ENCODE measurements at regions not wholly inside any gene's neighbourhood (a gene's known extent, or its start where the extent isn't known, plus 50 kb on each side); places are given as distances from the start of the nearest gene placed in this dataset.

DNA sequence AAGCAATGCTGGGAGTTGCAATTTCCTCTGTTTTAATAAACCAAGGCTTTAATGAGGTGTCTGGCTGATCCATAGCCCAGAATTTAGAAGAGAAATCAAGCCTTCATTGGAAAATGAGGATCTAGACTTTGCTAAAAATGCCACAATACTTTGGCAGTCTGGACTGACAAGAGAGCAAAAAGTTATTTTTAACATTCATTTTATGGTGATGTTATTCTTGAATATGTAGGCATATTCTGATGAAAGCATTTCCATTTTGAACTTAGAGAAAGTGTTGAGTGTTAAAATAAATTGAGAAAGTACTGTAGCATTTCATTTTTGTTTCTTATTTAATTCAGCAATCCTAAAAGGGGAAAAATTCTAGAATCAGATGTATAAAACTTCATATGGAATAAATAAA, 151.8 kb upstream of the HNMT start:
- TF ChIP-seq EZH2 (IDR thresholded peaks at IDR 0.05; ENCODE audit: borderline replicate concordance, insufficient read depth, low read length, poor library complexity, severe bottlenecking) (no peak), POLR2AphosphoS5 (IDR thresholded peaks at IDR 0.05) (no peak), EP300 (conservative IDR thresholded peaks at IDR 0.05; ENCODE audit: poor library complexity, severe bottlenecking) (no peak), TAF1 (IDR thresholded peaks at IDR 0.05; ENCODE audit: low read depth) (no peak), RAD21 (conservative IDR thresholded peaks at IDR 0.05) (no peak)
- TF ChIP-seq, protein P1, sequence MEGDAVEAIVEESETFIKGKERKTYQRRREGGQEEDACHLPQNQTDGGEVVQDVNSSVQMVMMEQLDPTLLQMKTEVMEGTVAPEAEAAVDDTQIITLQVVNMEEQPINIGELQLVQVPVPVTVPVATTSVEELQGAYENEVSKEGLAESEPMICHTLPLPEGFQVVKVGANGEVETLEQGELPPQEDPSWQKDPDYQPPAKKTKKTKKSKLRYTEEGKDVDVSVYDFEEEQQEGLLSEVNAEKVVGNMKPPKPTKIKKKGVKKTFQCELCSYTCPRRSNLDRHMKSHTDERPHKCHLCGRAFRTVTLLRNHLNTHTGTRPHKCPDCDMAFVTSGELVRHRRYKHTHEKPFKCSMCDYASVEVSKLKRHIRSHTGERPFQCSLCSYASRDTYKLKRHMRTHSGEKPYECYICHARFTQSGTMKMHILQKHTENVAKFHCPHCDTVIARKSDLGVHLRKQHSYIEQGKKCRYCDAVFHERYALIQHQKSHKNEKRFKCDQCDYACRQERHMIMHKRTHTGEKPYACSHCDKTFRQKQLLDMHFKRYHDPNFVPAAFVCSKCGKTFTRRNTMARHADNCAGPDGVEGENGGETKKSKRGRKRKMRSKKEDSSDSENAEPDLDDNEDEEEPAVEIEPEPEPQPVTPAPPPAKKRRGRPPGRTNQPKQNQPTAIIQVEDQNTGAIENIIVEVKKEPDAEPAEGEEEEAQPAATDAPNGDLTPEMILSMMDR (IDR thresholded peaks at IDR 0.05; ENCODE audit: poor library complexity, severe bottlenecking) = no peak
- TF ChIP-seq, protein P2, sequence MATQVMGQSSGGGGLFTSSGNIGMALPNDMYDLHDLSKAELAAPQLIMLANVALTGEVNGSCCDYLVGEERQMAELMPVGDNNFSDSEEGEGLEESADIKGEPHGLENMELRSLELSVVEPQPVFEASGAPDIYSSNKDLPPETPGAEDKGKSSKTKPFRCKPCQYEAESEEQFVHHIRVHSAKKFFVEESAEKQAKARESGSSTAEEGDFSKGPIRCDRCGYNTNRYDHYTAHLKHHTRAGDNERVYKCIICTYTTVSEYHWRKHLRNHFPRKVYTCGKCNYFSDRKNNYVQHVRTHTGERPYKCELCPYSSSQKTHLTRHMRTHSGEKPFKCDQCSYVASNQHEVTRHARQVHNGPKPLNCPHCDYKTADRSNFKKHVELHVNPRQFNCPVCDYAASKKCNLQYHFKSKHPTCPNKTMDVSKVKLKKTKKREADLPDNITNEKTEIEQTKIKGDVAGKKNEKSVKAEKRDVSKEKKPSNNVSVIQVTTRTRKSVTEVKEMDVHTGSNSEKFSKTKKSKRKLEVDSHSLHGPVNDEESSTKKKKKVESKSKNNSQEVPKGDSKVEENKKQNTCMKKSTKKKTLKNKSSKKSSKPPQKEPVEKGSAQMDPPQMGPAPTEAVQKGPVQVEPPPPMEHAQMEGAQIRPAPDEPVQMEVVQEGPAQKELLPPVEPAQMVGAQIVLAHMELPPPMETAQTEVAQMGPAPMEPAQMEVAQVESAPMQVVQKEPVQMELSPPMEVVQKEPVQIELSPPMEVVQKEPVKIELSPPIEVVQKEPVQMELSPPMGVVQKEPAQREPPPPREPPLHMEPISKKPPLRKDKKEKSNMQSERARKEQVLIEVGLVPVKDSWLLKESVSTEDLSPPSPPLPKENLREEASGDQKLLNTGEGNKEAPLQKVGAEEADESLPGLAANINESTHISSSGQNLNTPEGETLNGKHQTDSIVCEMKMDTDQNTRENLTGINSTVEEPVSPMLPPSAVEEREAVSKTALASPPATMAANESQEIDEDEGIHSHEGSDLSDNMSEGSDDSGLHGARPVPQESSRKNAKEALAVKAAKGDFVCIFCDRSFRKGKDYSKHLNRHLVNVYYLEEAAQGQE (IDR thresholded peaks at IDR 0.05; ENCODE audit: borderline replicate concordance) = no peak
